ENCODE measurements at regions not wholly inside any gene's neighbourhood (a gene's known extent, or its start where the extent isn't known, plus 50 kb on each side); places are given as distances from the start of the nearest gene placed in this dataset.

GRCh38 chr5:124668353-124669299 lies 77.8 kb downstream of the ZNF608 start:
- no peak overlapping the region for H3K4me3 ChIP-seq (ENCODE audit: low read length in 2 of 2)
- peaks cover 0 to 7% of the 10 kb centered on the region in 2 donors for H3K4me1 ChIP-seq (ENCODE audit: control insufficient read depth in 1 of 2, insufficient read depth in 2 of 2, low read length in 2 of 2)
- H3K27ac ChIP-seq (ENCODE audit: low read depth in 1 of 2, low read length in 2 of 2), result no peak overlapping the region
- 81 to 89% methylated on average over 7 of the region's 7 CpGs for WGBS, 2 donors
- no peaks in the 10 kb centered on the region for H3K27me3 ChIP-seq (ENCODE audit: control insufficient read depth in 1 of 2, insufficient read depth in 2 of 2, low read length in 1 of 2)
- intact Hi-C loops (cut with DNase I), result no loop called here
- no peaks in the 10 kb centered on the region for H3K36me3 ChIP-seq (ENCODE audit: control insufficient read depth in 1 of 2, insufficient read depth in 2 of 2, low read length in 1 of 2)
- H3K9me3 ChIP-seq (ENCODE audit: control insufficient read depth, low read length), result no peaks in the 10 kb centered on the region
- DNase-seq, result no peak
- ATAC-seq (ENCODE audit: low FRiP score), result no peak

DNA sequence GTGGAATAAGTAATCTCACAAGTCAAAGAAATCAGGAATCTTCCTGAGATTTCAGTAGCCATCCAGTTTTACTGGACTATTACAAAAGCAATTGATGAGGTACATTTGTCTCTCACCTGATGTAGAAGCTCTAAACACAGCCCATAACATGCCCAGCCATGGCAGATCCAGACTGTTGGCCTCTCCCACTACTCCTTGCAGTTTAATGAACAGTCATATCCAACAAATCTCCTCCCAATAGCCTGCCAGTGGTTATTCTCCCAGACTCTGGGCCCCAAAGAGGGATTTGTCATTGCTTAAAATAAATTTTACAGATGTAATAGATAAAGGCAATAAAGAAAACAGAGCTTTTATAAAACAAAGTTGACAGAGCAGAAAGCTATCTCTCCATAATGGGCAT lies 80.8 kb downstream of the ZNF608 start:
- intact Hi-C loops (cut with DNase I), result no loop called here
- Histone ChIP-seq H3K4me3 (ENCODE audit: low read length in 2 of 2) (no peak overlapping the region), H3K27me3 (ENCODE audit: control insufficient read depth in 1 of 2, insufficient read depth in 2 of 2, low read length in 1 of 2) (no peaks in the 10 kb centered on the region), H3K9me3 (ENCODE audit: control insufficient read depth, low read length) (no peaks in the 10 kb centered on the region), H3K27ac (ENCODE audit: low read depth in 1 of 2, low read length in 2 of 2) (no peak overlapping the region), H3K4me1 (ENCODE audit: control insufficient read depth in 1 of 2, insufficient read depth in 2 of 2, low read length in 2 of 2) (peaks cover 1 to 3% of the 10 kb centered on the region in 2 donors), H3K36me3 (ENCODE audit: control insufficient read depth in 1 of 2, insufficient read depth in 2 of 2, low read length in 1 of 2) (no peaks in the 10 kb centered on the region)
- no peak for ATAC-seq (ENCODE audit: low FRiP score)
- no peak for DNase-seq

- Histone ChIP-seq H3K9me3 (ENCODE audit: control insufficient read depth, low read length) (no peaks in the 10 kb centered on the region), H3K4me3 (ENCODE audit: low read length in 2 of 2) (no peak overlapping the region), H3K4me1 (ENCODE audit: control insufficient read depth in 1 of 2, insufficient read depth in 2 of 2, low read length in 2 of 2) (peaks cover 1 to 3% of the 10 kb centered on the region in 2 donors), H3K27ac (ENCODE audit: low read depth in 1 of 2, low read length in 2 of 2) (no peak overlapping the region), H3K27me3 (ENCODE audit: control insufficient read depth in 1 of 2, insufficient read depth in 2 of 2, low read length in 1 of 2) (no peaks in the 10 kb centered on the region), H3K36me3 (ENCODE audit: control insufficient read depth in 1 of 2, insufficient read depth in 2 of 2, low read length in 1 of 2) (no peaks in the 10 kb centered on the region)
- DNase-seq (no peak), ATAC-seq (ENCODE audit: low FRiP score) (no peak)
- intact Hi-C loops (cut with DNase I), result no loop called here
- 62 to 65% methylated on average over 2 of the region's 2 CpGs for WGBS, 2 donors
Measured at GRCh38 chr5:124665035-124665434, 81.4 kb downstream of the ZNF608 start.

- Histone ChIP-seq H3K9me3 (ENCODE audit: control insufficient read depth, low read length) (no peaks in the 10 kb centered on the region), H3K27ac (ENCODE audit: low read depth in 1 of 2, low read length in 2 of 2) (no peak overlapping the region), H3K4me1 (ENCODE audit: control insufficient read depth in 1 of 2, insufficient read depth in 2 of 2, low read length in 2 of 2) (peaks cover 1 to 3% of the 10 kb centered on the region in 2 donors), H3K36me3 (ENCODE audit: control insufficient read depth in 1 of 2, insufficient read depth in 2 of 2, low read length in 1 of 2) (no peaks in the 10 kb centered on the region), H3K4me3 (ENCODE audit: low read length in 2 of 2) (no peak overlapping the region), H3K27me3 (ENCODE audit: control insufficient read depth in 1 of 2, insufficient read depth in 2 of 2, low read length in 1 of 2) (no peaks in the 10 kb centered on the region)
- no peak for ATAC-seq (ENCODE audit: low FRiP score)
- intact Hi-C loops (cut with DNase I), result no loop called here
- WGBS, 2 donors, result 29 to 32% methylated on average over 1 of the region's 1 CpG
- DNase-seq, result no peak
Measured at GRCh38 chr5:124664287-124664686, 82.2 kb downstream of the ZNF608 start.

- peaks cover 0 to 1% of the 10 kb centered on the region in 2 donors for H3K4me1 ChIP-seq (ENCODE audit: control insufficient read depth in 1 of 2, insufficient read depth in 2 of 2, low read length in 2 of 2)
- intact Hi-C loops (cut with DNase I), result no loop called here
- 84 to 92% methylated on average over 5 of the region's 5 CpGs for WGBS, 2 donors
- no peaks in the 10 kb centered on the region for H3K27me3 ChIP-seq (ENCODE audit: control insufficient read depth in 1 of 2, insufficient read depth in 2 of 2, low read length in 1 of 2)
- no peaks in the 10 kb centered on the region for H3K36me3 ChIP-seq (ENCODE audit: control insufficient read depth in 1 of 2, insufficient read depth in 2 of 2, low read length in 1 of 2)
- H3K4me3 ChIP-seq (ENCODE audit: low read length in 2 of 2), result no peak overlapping the region
- ATAC-seq (ENCODE audit: low FRiP score), result no peak
- no peak overlapping the region for H3K27ac ChIP-seq (ENCODE audit: low read depth in 1 of 2, low read length in 2 of 2)
- no peaks in the 10 kb centered on the region for H3K9me3 ChIP-seq (ENCODE audit: control insufficient read depth, low read length)
- no peak for DNase-seq
Measured at GRCh38 chr5:124663101-124663506, 83.3 kb downstream of the ZNF608 start.

DNA sequence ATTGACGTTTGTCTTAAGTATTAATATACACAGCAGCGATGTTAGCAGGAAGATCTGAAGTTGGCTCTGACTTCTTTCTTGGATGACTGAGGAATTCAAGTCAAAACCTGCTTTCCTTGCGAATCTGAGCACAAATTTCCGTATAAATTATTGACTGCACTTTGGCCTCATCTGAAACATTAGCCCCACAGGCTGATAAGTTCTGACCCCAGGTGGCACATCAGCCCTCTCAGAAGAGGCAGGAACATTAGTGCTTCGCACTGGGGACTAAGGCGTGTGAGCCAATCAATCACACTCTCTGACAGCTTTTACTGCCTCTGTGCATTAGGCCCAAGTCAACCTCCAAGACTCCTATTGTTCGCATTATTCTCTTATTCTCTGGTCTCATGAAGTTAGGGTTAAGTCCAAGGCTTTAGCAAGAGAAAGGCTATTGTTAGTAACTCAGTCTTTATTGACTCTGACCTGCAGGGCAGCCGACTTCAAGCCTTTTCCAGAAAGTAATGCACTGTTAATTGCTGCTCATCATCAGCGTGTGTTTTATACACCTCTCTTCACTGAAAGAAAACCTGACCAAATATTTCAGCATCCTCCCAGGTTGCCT lies 84.2 kb downstream of the ZNF608 start:
- H3K4me1 ChIP-seq (ENCODE audit: control insufficient read depth in 1 of 2, insufficient read depth in 2 of 2, low read length in 2 of 2), result peaks cover 0 to 1% of the 10 kb centered on the region in 2 donors
- no peaks in the 10 kb centered on the region for H3K36me3 ChIP-seq (ENCODE audit: control insufficient read depth in 1 of 2, insufficient read depth in 2 of 2, low read length in 1 of 2)
- intact Hi-C loops (cut with DNase I), result no loop called here
- ATAC-seq (ENCODE audit: low FRiP score) (no peak), DNase-seq (no peak)
- H3K4me3 ChIP-seq (ENCODE audit: low read length in 2 of 2), result no peak overlapping the region
- no peaks in the 10 kb centered on the region for H3K27me3 ChIP-seq (ENCODE audit: control insufficient read depth in 1 of 2, insufficient read depth in 2 of 2, low read length in 1 of 2)
- WGBS, 2 donors, result 71 to 73% methylated on average over 9 of the region's 9 CpGs
- H3K27ac ChIP-seq (ENCODE audit: low read depth in 1 of 2, low read length in 2 of 2), result no peak overlapping the region
- H3K9me3 ChIP-seq (ENCODE audit: control insufficient read depth, low read length), result no peaks in the 10 kb centered on the region

DNA sequence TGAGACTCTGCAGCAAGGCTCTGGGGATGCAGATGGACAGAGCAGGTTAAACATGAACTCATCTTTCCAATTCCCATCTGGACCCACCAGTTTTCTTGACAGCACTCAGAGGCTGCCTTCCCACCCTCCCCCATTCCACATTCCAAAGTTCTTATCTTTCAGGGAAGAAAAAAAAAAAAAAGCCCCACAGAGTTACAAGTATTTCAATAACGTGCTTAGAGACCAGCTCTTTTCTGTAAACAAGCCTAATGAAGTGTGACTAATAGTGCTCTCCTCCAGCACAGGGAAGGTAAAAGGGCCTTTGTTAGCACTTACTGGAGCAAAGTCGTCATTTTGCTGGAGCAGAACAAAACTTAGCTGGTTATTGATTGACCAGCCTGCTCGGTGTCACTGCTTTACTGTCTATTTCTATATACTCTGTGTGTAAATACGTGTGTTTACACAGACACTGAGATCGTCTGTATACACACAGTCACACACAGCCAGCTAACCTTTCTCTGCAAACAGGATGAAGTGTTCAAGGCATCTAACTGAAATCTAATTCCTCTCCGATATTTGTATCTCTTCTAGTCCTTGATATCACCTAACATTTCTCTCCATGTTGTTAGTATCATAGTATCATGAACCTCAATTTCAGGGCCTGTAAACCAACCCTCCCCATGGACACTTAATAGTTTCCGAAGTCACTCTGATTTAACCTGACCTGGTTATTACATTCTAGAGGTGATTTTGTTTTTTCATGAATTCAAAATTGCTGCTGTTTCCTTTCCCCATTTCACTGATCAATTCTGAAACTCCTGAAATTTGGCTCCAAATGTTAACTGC lies 84.9 kb downstream of the ZNF608 start:
- intact Hi-C loops (cut with DNase I), result no loop called here

DNA sequence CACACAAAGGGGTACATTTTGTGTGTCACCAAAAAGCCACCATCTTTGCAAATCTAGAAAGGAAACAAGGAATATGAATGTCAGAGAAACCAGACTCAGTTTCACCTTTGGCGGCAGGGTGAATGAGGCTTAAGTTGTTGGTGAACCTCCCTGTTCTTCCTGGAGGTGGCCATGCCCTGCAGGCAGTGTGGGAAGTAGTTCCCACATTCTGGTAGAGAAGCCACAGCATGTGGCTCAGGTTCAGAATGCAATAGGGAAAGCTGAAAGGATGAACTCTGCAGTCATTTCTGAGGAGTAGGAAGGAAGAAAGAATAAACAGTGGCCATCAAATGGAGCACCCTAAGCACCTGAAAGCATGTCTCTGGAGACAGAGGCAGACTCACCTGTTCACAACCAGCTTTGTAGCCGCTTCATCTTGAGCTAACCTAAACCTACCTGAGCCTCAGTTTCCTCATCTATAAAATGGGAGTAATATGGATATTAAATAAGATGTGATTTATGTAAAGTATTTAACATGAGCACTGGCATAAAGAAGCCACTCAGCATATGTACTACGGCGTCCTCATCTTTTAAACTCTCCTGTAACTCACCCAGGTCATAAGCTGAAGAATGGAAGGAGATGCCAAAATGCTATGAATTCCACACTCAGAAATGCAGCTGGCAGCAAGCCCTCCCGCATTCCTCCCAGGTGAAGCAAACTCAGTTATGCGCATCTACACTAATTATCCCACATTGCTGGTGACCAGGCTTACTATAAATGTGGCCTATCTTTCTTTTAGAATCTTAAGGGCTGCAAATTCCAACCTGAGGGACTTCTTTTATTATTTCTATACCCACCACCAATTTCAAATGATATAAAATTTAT lies 86.0 kb downstream of the ZNF608 start:
- peaks cover 0 to 1% of the 10 kb centered on the region in 2 donors for H3K4me1 ChIP-seq (ENCODE audit: control insufficient read depth in 1 of 2, insufficient read depth in 2 of 2, low read length in 2 of 2)
- no peaks in the 10 kb centered on the region for H3K9me3 ChIP-seq (ENCODE audit: control insufficient read depth, low read length)
- no peaks in the 10 kb centered on the region for H3K27me3 ChIP-seq (ENCODE audit: control insufficient read depth in 1 of 2, insufficient read depth in 2 of 2, low read length in 1 of 2)
- no peak for ATAC-seq (ENCODE audit: low FRiP score)
- intact Hi-C loops (cut with DNase I), result no loop called here
- DNase-seq, result no peak
- peak overlapping the region in 1 of 2 donors; percentile 48 for H3K27ac ChIP-seq (ENCODE audit: low read depth in 1 of 2, low read length in 2 of 2)
- 63 to 84% methylated on average over 6 of the region's 6 CpGs for WGBS, 2 donors
- H3K36me3 ChIP-seq (ENCODE audit: control insufficient read depth in 1 of 2, insufficient read depth in 2 of 2, low read length in 1 of 2), result no peaks in the 10 kb centered on the region
- no peak overlapping the region for H3K4me3 ChIP-seq (ENCODE audit: low read length in 2 of 2)

More for the DNA sequence above, 84.9 kb downstream of the ZNF608 start:
- peak overlapping the region in 1 of 2 donors; percentile 44 for H3K27ac ChIP-seq (ENCODE audit: low read depth in 1 of 2, low read length in 2 of 2)
- 39 to 43% methylated on average over 7 of the region's 7 CpGs for WGBS, 2 donors
- H3K4me3 ChIP-seq (ENCODE audit: low read length in 2 of 2), result no peak overlapping the region
- peaks cover 0 to 1% of the 10 kb centered on the region in 2 donors for H3K4me1 ChIP-seq (ENCODE audit: control insufficient read depth in 1 of 2, insufficient read depth in 2 of 2, low read length in 2 of 2)
- no peaks in the 10 kb centered on the region for H3K27me3 ChIP-seq (ENCODE audit: control insufficient read depth in 1 of 2, insufficient read depth in 2 of 2, low read length in 1 of 2)
- ATAC-seq (ENCODE audit: low FRiP score) (peak; percentile 41), DNase-seq (no peak)
- no peaks in the 10 kb centered on the region for H3K9me3 ChIP-seq (ENCODE audit: control insufficient read depth, low read length)
- H3K36me3 ChIP-seq (ENCODE audit: control insufficient read depth in 1 of 2, insufficient read depth in 2 of 2, low read length in 1 of 2), result no peaks in the 10 kb centered on the region
